HEK293T (cell line): ENCODE measurements at regions not wholly inside any gene's neighbourhood (a gene's known extent, or its start where the extent isn't known, plus 50 kb on each side); places are given as distances from the start of the nearest gene placed in this dataset.

Experiments
- ARNT ChIP-seq: fragments of 450-650 bp; IDR thresholded peaks from 2 replicates; pipeline ENCODE4 v1.6.1; 2017; ENCODE audit warnings: mild to moderate bottlenecking
- CTBP1 ChIP-seq: fragments of 450-650 bp; IDR thresholded peaks from 2 replicates; pipeline ENCODE4 v1.6.1; 2016; ENCODE audit warnings: borderline replicate concordance
- ELF4 ChIP-seq: fragments of 450-650 bp; IDR thresholded peaks from 2 replicates; pipeline ENCODE4 v1.6.1; 2017; ENCODE audit warnings: antibody characterized with exemption
- FOXK2 ChIP-seq: fragments of 450-650 bp; IDR thresholded peaks from 2 replicates; pipeline ENCODE4 v1.6.1; 2016; ENCODE audit warnings: mild to moderate bottlenecking
- FOXM1 ChIP-seq: fragments of 450-650 bp; IDR thresholded peaks from 2 replicates; pipeline ENCODE4 v1.6.1; 2017; ENCODE audit warnings: mild to moderate bottlenecking, borderline replicate concordance
- HDGF ChIP-seq: fragments of 450-650 bp; IDR thresholded peaks from 2 replicates; pipeline ENCODE4 v1.6.1; 2017; ENCODE audit warnings: antibody characterized with exemption, borderline replicate concordance
- L3MBTL2 ChIP-seq: fragments of 450-650 bp; conservative IDR thresholded peaks from 2 replicates; pipeline ENCODE4 v1.6.1; 2016; ENCODE audit warnings: mild to moderate bottlenecking
- NFRKB ChIP-seq: fragments of 450-650 bp; IDR thresholded peaks from 2 replicates; pipeline ENCODE4 v1.6.1; 2016; ENCODE audit warnings: mild to moderate bottlenecking, moderate library complexity
- PKNOX1 ChIP-seq: fragments of 450-650 bp; IDR thresholded peaks from 2 replicates; pipeline ENCODE4 v1.6.1; 2016
- SP1 ChIP-seq: fragments of 450-650 bp; IDR thresholded peaks from 2 replicates; pipeline ENCODE4 v1.6.1; 2017
- SUZ12 ChIP-seq: fragments of 450-650 bp; IDR thresholded peaks from 2 replicates; pipeline ENCODE4 v1.6.1; 2016; ENCODE audit warnings: mild to moderate bottlenecking
- TARDBP ChIP-seq: fragments of 450-650 bp; IDR thresholded peaks from 2 replicates; pipeline ENCODE4 v1.6.1; 2016

- no peak for TF ChIP-seq FOXM1
- no peak for TF ChIP-seq PKNOX1
- no peak for TF ChIP-seq CTBP1
- no peak for TF ChIP-seq SP1
- TF ChIP-seq ARNT: no peak
- TF ChIP-seq TARDBP: no peak
- TF ChIP-seq L3MBTL2: no peak
- TF ChIP-seq ELF4: no peak
- TF ChIP-seq NFRKB: no peak
- no peak for TF ChIP-seq FOXK2
- TF ChIP-seq HDGF: no peak
- TF ChIP-seq SUZ12: no peak
Observed at GRCh38 chr11:11786234-11786633, 55.5 kb upstream of the USP47 start.
